Endothelial cell of umbilical vein (primary cell): ENCODE measurements at regions not wholly inside any gene's neighbourhood (a gene's known extent, or its start where the extent isn't known, plus 50 kb on each side); places are given as distances from the start of the nearest gene placed in this dataset.
"Not testable (repeated sequence)": the region's sequence is repeated elsewhere in the genome, so short reads cannot be mapped to it uniquely, and the experiment has no call there.

Source experiments
- BruUV-seq: library from RNA; stranded (reverse); fragments of 400-500 nt; replicated peaks from 2 replicates; lab custom pipeline; 2021; lab: Mats Ljungman, UMichigan
- CTCF ChIA-PET: fragments of 300-600, 350-600 bp; sonication (Branson Sonifier 250); formaldehyde crosslinking; loops from one replicate; lab custom pipeline; 2021; ENCODE audit warnings: antibody characterized with exemption, inconsistent platforms; lab: Charles Lee
- POLR2A ChIA-PET: fragments of 300-600, 350-600 bp; sonication (Branson Sonifier 250); formaldehyde crosslinking; loops from one replicate; lab custom pipeline; 2021; ENCODE audit warnings: antibody characterized with exemption, inconsistent platforms; lab: Charles Lee
- DNase-seq: peaks from one replicate; pipeline ENCODE4 v3.0.0-alpha.2; 2011; ENCODE audit warnings: low read depth, low spot score
- FAIRE-seq: peaks from 2 replicates; lab custom pipeline; 2011; peaks lifted over from hg19 to GRCh38; lab: Jason Lieb, UNC
- H2AFZ ChIP-seq: 2 replicates; pipeline ENCODE4 v1.6.0; 2012; ENCODE audit warnings: low read depth, low read length, control low read depth, inconsistent platforms
- H3K27ac ChIP-seq: 2 replicates; pipeline ENCODE4 v1.5.1; 2011; ENCODE audit warnings: low read depth, mild to moderate bottlenecking, control low read depth, low read length, moderate library complexity; ENCODE audit not compliant: insufficient read depth
- H3K27me3 ChIP-seq, 2 experiments: 2 replicates each; pipeline versions ENCODE4 v1.6.0 to v1.6.1; 2011; ENCODE audit warnings: low read length in 2 of 2, mixed read lengths in 1 of 2; ENCODE audit not compliant: control insufficient read depth in 2 of 2, insufficient read depth in 2 of 2
- H3K36me3 ChIP-seq, 2 experiments: 2 replicates in 1 of 2; 3 replicates in 1 of 2; pipeline ENCODE4 v1.5.1; 2011; ENCODE audit warnings: low read length in 2 of 2, mild to moderate bottlenecking in 1 of 2, moderate library complexity in 1 of 2; ENCODE audit not compliant: control insufficient read depth in 2 of 2, insufficient read depth in 2 of 2; ENCODE audit errors: extremely low read depth in 1 of 2
- H3K4me1 ChIP-seq: 3 replicates; pipeline ENCODE4 v1.5.1; 2011; ENCODE audit warnings: mild to moderate bottlenecking, low read length; ENCODE audit not compliant: control insufficient read depth, insufficient read depth; ENCODE audit errors: extremely low read depth
- H3K4me2 ChIP-seq: 2 replicates; pipeline ENCODE4 v1.6.1; 2011; ENCODE audit warnings: low read length, control low read depth, mixed read lengths; ENCODE audit not compliant: insufficient read depth
- H3K4me3 ChIP-seq, 3 experiments: fragments of 200-600 bp in 1 of 3; sonication (generic), shearing (Covaris generic) in 1 of 3; replicated peaks in 1 of 3; 2 replicates each; pipeline ENCODE4 v1.5.1; 2011 to 2016; ENCODE audit warnings: control low read depth in 3 of 3, low read length in 3 of 3, mild to moderate bottlenecking in 2 of 3, inconsistent platforms in 1 of 3, low read depth in 1 of 3, moderate library complexity in 1 of 3; ENCODE audit not compliant: insufficient read depth in 1 of 3
- H3K79me2 ChIP-seq: 2 replicates; pipeline ENCODE4 v1.6.0; 2012; ENCODE audit warnings: low read length, inconsistent platforms; ENCODE audit not compliant: control insufficient read depth, insufficient read depth
- H3K9ac ChIP-seq: replicated peaks from 2 replicates; pipeline ENCODE3; 2011; ENCODE audit warnings: low read length, control low read depth; ENCODE audit not compliant: insufficient read depth; ENCODE audit errors: extremely low read depth
- H3K9me1 ChIP-seq: replicated peaks from 3 replicates; pipeline ENCODE4 v1.6.0; 2011; ENCODE audit warnings: mild to moderate bottlenecking, low read length; ENCODE audit not compliant: control insufficient read depth, insufficient read depth; ENCODE audit errors: extremely low read depth
- H3K9me3 ChIP-seq: replicated peaks from 2 replicates; pipeline ENCODE4 v1.5.1; 2012; ENCODE audit warnings: low read length, inconsistent platforms; ENCODE audit not compliant: control insufficient read depth, insufficient read depth
- H4K20me1 ChIP-seq: replicated peaks from 2 replicates; pipeline ENCODE3; 2011; ENCODE audit warnings: mild to moderate bottlenecking, low read length; ENCODE audit not compliant: control insufficient read depth, insufficient read depth; ENCODE audit errors: extremely low read depth
- JUN ChIP-seq: IDR thresholded peaks from 2 replicates; pipeline ENCODE4 v1.6.1; 2011; ENCODE audit warnings: borderline replicate concordance, low read depth; ENCODE audit not compliant: insufficient read length, insufficient read depth
- MYC ChIP-seq: IDR thresholded peaks from one replicate; pipeline ENCODE4 v1.6.1; 2011; ENCODE audit warnings: mild to moderate bottlenecking, low read depth, low read length
- POLR2A ChIP-seq: IDR thresholded peaks from 2 replicates; pipeline ENCODE4 v1.6.1; 2012; ENCODE audit warnings: low read depth, mild to moderate bottlenecking, control low read depth, low read length
- POLR2AphosphoS5 ChIP-seq: IDR thresholded peaks from 2 replicates; pipeline ENCODE4 v1.6.1; 2012; ENCODE audit warnings: low read depth, mild to moderate bottlenecking, control low read depth, low read length, moderate library complexity; ENCODE audit not compliant: insufficient read depth
- dilution Hi-C: fragments of 300-500 bp; cut with MboI; formaldehyde crosslinking; loops from one replicate; pipeline ENCODE4 v1.15.0; 2019; ENCODE audit warnings: low sequenced_read_pairs; ENCODE audit not compliant: extremely low pct_ligation_motif_present
- intact Hi-C: fragments of 100-400 bp; cut with micrococcal nuclease; formaldehyde crosslinking; loops from one replicate; pipeline ENCODE4 v1.10.0; 2022
- TF ChIP-seq, protein P1 (sequence below), 2 donors: IDR thresholded peaks; 1 replicate in 1 of 2; 2 replicates in 1 of 2; pipeline ENCODE4 v1.5.1; 2011; ENCODE audit warnings: low read length in 2 of 2, mild to moderate bottlenecking in 2 of 2, moderate library complexity in 2 of 2, control low read depth in 1 of 2, inconsistent platforms in 1 of 2, low read depth in 1 of 2; ENCODE audit not compliant: insufficient read depth in 1 of 2; ENCODE audit errors: extremely low read depth in 1 of 2
- TF ChIP-seq, protein P2 (sequence below): IDR thresholded peaks from 2 replicates; pipeline ENCODE4 v1.6.1; 2011; ENCODE audit not compliant: insufficient read depth, insufficient read length

DNA sequence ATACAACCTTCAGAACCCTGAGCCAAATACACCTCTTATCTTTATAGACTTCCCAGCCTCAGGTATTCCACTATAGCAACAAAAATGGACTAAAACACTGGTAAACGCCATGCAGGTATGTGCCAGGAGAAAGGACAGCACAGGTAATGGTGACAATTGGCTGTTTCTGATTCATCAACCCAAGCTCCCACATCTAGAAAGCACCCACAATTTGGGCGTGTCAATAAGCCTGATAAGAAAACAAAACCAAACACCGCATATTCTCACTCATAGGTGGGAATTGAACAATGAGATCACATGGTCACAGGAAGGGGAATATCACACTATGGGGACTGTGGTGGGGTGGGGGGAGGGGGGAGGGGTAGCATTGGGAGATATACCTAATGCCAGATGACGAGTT, 348.5 kb downstream of the GADD45G start:
- H3K4me2 ChIP-seq, H3K9me3 ChIP-seq, H2AFZ ChIP-seq, H3K27me3 ChIP-seq, H3K27ac ChIP-seq, intact Hi-C loops, H3K9ac ChIP-seq, H3K79me2 ChIP-seq, H3K9me1 ChIP-seq, H4K20me1 ChIP-seq, H3K36me3 ChIP-seq, POLR2A ChIA-PET, BruUV-seq, H3K4me1 ChIP-seq, H3K4me3 ChIP-seq, CTCF ChIA-PET, FAIRE-seq, dilution Hi-C loops, DNase-seq: not testable (repeated sequence)

DNA sequence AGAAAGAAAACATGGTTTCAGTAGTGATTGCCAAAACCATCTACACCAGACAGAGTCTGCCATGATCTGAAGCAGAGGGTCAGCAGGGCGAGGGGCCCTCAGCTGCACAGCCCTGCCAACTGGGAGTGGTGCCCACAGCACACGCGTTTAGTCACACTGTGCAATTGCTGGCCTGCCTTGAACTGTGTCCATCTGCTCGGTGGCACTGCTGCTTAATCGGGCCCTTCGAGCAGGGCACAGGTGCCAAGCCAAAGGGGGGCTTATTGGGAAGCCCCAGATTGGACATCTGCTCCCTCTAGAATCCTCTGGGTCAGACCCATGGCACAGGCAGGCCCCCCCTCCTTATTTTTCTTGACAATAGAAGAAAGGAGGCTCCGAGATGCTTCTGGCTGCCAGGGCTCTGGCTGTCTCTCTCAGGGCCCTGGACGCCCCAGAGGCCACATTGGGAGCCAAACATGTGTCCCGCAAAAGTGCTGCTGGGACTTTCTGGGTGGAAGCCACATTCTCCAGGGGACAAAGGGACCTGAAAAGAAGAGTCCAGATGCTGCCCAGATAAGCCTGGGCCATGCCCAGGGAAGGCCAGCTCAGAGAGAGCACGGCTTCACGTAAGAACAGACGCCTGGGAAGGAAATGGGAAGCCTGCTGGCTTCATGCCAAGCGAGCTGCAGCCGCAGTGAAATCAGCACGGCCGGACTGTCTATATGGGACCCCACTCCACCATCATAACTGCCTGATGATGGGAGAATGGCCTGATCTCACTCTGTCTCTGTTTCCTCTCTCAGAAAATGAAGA, 349.2 kb downstream of the GADD45G start:
- no peaks in the 10 kb centered on the region for H3K36me3 ChIP-seq
- TF ChIP-seq, protein P1, sequence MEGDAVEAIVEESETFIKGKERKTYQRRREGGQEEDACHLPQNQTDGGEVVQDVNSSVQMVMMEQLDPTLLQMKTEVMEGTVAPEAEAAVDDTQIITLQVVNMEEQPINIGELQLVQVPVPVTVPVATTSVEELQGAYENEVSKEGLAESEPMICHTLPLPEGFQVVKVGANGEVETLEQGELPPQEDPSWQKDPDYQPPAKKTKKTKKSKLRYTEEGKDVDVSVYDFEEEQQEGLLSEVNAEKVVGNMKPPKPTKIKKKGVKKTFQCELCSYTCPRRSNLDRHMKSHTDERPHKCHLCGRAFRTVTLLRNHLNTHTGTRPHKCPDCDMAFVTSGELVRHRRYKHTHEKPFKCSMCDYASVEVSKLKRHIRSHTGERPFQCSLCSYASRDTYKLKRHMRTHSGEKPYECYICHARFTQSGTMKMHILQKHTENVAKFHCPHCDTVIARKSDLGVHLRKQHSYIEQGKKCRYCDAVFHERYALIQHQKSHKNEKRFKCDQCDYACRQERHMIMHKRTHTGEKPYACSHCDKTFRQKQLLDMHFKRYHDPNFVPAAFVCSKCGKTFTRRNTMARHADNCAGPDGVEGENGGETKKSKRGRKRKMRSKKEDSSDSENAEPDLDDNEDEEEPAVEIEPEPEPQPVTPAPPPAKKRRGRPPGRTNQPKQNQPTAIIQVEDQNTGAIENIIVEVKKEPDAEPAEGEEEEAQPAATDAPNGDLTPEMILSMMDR (IDR thresholded peaks at IDR 0.05; ENCODE audit: extremely low read depth in 1 of 2, insufficient read depth in 1 of 2, low read depth in 1 of 2, low read length in 2 of 2): no peak
- TF ChIP-seq POLR2A (no peak), POLR2AphosphoS5 (no peak), MYC (no peak), JUN (no peak)
- TF ChIP-seq, protein P2, sequence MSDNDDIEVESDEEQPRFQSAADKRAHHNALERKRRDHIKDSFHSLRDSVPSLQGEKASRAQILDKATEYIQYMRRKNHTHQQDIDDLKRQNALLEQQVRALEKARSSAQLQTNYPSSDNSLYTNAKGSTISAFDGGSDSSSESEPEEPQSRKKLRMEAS: no peak
- intact Hi-C loops: no loop called here
- no peaks in the 10 kb centered on the region for H3K79me2 ChIP-seq
- no peak overlapping the region for H3K4me2 ChIP-seq
- DNase-seq (no peak), FAIRE-seq (no peak)
- ChIA-PET POLR2A (no interaction called here), CTCF (no interaction called here)
- H3K9me1 ChIP-seq: no peaks in the 10 kb centered on the region
- H3K27me3 ChIP-seq: no peaks in the 10 kb centered on the region
- no peak overlapping the region for H3K9ac ChIP-seq
- H2AFZ ChIP-seq: no peak overlapping the region
- H3K4me3 ChIP-seq: no peak overlapping the region
- no TSS peak for BruUV-seq
- no peaks in the 10 kb centered on the region for H4K20me1 ChIP-seq
- no peak overlapping the region for H3K27ac ChIP-seq
- dilution Hi-C loops: no loop called here
- H3K4me1 ChIP-seq: no peaks in the 10 kb centered on the region
- H3K9me3 ChIP-seq: no peaks in the 10 kb centered on the region
